Type B pancreatic cell (in vitro differentiated cells): ENCODE measurements at regions not wholly inside any gene's neighbourhood (a gene's known extent, or its start where the extent isn't known, plus 50 kb on each side); places are given as distances from the start of the nearest gene placed in this dataset.

Experiments
- DNase-seq: peaks from one replicate; pipeline ENCODE4 v3.0.0; 2021; ENCODE audit warnings: mixed read lengths; ENCODE audit not compliant: unreplicated experiment; ENCODE audit errors: extremely low spot score
- H3K27ac Mint-ChIP-seq: 2 replicates; pipeline ENCODE4 v1.8.0; 2021; ENCODE audit warnings: mild to moderate bottlenecking, mixed read lengths
- H3K27me3 Mint-ChIP-seq: 2 replicates; pipeline ENCODE4 v1.8.0; 2021; ENCODE audit warnings: mixed read lengths
- H3K36me3 Mint-ChIP-seq: 2 replicates; pipeline ENCODE4 v1.8.0; 2021; ENCODE audit warnings: mixed read lengths
- H3K4me1 Mint-ChIP-seq: one replicate; pipeline ENCODE4 v1.8.0; 2021; ENCODE audit warnings: mixed read lengths; ENCODE audit not compliant: unreplicated experiment
- H3K4me3 Mint-ChIP-seq: 2 replicates; pipeline ENCODE4 v1.8.0; 2021; ENCODE audit warnings: mild to moderate bottlenecking, mixed read lengths
- H3K9me3 Mint-ChIP-seq: 2 replicates; pipeline ENCODE4 v1.8.0; 2021; ENCODE audit warnings: mixed read lengths
- TF ChIP-seq, protein P1 (sequence below): fragments of 200-600 bp; sonication (generic); conservative IDR thresholded peaks from 2 replicates; pipeline ENCODE4 v1.5.0; 2021; ENCODE audit warnings: antibody characterized with exemption, mild to moderate bottlenecking

DNA sequence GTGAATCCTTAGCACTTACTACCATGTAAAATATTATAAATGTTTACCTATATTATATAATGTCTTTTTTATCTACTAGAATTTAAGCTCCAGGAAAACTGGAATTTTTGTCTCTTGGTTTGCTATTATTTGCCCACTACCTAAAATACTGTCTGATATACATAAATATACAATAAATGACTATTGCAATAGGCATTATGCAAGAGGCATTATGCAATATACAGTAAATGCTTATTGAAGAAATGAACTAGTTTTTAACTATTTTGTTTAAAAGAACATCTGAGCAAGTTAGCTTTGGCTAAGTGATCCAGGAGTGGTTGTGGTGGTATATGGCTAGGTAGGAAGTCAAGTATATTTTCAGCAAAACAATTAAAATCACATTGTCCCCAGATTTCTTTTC, 640.2 kb upstream of the PKN2 start:
- H3K4me1 Mint-ChIP-seq: no peaks in the 10 kb centered on the region
- no peaks in the 10 kb centered on the region for H3K9me3 Mint-ChIP-seq

DNA sequence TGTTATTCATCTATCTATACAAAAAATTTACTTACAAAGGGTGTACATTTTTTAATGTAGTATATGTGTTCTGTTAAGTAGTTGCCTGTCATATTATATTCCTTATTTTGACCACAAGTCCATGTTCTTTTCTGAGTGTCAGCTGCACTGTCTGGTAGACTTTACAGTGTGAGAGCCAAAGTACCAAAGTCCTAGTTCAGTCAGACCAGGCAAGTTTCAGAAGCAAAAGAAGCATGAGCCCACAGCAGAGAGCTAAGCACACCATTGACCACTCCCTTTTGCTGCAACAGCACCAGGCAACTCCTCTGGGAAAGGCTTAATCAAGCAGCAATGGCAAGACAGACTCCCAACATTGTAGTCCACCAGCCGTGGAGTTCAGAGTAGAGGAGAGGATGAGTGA, 631.9 kb upstream of the PKN2 start:
- Mint-ChIP-seq H3K27me3 (no peaks in the 10 kb centered on the region), H3K27ac (no peak overlapping the region), H3K36me3 (no peaks in the 10 kb centered on the region), H3K4me1 (no peaks in the 10 kb centered on the region), H3K9me3 (no peaks in the 10 kb centered on the region), H3K4me3 (no peak overlapping the region)
- DNase-seq: no peak
- TF ChIP-seq, protein P1, sequence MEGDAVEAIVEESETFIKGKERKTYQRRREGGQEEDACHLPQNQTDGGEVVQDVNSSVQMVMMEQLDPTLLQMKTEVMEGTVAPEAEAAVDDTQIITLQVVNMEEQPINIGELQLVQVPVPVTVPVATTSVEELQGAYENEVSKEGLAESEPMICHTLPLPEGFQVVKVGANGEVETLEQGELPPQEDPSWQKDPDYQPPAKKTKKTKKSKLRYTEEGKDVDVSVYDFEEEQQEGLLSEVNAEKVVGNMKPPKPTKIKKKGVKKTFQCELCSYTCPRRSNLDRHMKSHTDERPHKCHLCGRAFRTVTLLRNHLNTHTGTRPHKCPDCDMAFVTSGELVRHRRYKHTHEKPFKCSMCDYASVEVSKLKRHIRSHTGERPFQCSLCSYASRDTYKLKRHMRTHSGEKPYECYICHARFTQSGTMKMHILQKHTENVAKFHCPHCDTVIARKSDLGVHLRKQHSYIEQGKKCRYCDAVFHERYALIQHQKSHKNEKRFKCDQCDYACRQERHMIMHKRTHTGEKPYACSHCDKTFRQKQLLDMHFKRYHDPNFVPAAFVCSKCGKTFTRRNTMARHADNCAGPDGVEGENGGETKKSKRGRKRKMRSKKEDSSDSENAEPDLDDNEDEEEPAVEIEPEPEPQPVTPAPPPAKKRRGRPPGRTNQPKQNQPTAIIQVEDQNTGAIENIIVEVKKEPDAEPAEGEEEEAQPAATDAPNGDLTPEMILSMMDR: no peak

More for the DNA sequence above, 640.2 kb upstream of the PKN2 start:
- no peak for DNase-seq
- Mint-ChIP-seq H3K27me3 (no peaks in the 10 kb centered on the region), H3K27ac (no peak overlapping the region), H3K36me3 (no peaks in the 10 kb centered on the region), H3K4me3 (no peak overlapping the region)
- TF ChIP-seq, protein P1: no peak

DNA sequence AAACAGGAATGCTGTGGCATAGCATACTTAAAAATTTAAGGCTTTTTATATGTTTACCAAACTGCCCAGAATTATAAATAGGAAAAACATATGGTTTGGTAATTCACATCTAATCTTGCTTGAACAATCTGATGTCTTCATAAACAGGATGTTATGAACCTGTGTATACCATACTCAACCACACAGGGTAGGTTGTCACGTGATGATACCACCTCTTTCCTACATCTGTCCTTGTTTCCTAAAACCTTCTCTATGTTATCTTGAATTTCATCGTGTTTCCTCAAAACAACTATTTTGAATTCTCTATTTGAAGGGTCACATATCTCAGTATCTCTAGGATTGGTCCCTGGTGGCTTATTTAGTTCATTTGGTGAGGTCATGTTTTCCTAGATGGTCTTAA, 631.0 kb upstream of the PKN2 start:
- H3K4me1 Mint-ChIP-seq: no peaks in the 10 kb centered on the region
- no peak for DNase-seq
- no peaks in the 10 kb centered on the region for H3K36me3 Mint-ChIP-seq
- no peaks in the 10 kb centered on the region for H3K9me3 Mint-ChIP-seq
- TF ChIP-seq, protein P1: no peak
- no peak overlapping the region for H3K27ac Mint-ChIP-seq
- no peak overlapping the region for H3K4me3 Mint-ChIP-seq
- no peaks in the 10 kb centered on the region for H3K27me3 Mint-ChIP-seq

DNA sequence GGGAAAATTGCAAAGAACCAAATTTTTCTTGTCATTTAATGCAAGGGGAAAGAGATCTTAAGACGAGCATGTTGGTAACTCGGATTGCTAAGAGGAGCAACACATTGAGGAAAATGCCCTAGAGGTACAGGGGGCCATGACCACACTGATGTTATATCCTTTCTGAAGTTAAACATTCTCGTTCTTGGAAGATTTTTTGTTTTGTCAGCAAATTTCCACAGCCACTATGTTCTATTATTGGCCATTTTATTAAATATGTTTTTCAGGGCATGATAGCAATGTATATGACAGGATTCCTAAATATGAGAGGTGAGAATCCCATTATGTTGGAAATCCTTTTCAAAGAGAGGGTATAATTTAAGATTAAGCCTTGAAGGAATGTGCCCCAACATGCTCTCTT, 627.2 kb upstream of the PKN2 start:
- H3K4me3 Mint-ChIP-seq: no peak overlapping the region
- H3K27ac Mint-ChIP-seq: no peak overlapping the region
- TF ChIP-seq, protein P1: no peak
- peaks cover 14% of the 10 kb centered on the region for H3K4me1 Mint-ChIP-seq
- H3K9me3 Mint-ChIP-seq: no peaks in the 10 kb centered on the region
- DNase-seq: no peak
- no peaks in the 10 kb centered on the region for H3K36me3 Mint-ChIP-seq
- no peaks in the 10 kb centered on the region for H3K27me3 Mint-ChIP-seq

DNA sequence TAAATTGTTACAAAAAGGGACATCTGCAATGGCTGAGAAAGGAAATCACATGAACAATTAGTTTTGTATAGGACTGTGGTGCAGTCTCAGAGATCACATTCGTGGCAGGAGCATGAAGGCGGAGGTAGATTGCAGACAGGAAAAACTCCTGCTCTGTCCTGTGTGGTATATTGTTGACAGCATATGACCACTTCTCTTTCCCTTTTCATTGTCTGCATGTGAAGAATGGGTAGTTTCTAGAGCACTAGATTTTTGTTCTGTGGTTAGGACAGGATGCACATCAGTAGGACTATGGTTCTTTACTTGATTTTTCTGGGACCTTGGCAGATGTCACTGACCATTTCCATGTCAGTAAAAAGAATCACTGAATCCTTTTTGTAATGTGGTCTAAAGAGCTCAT, 625.9 kb upstream of the PKN2 start:
- Mint-ChIP-seq H3K4me3 (no peak overlapping the region), H3K36me3 (no peaks in the 10 kb centered on the region), H3K9me3 (no peaks in the 10 kb centered on the region), H3K27ac (no peak overlapping the region), H3K4me1 (peaks cover 14% of the 10 kb centered on the region), H3K27me3 (no peaks in the 10 kb centered on the region)
- TF ChIP-seq, protein P1: no peak
- no peak for DNase-seq

DNA sequence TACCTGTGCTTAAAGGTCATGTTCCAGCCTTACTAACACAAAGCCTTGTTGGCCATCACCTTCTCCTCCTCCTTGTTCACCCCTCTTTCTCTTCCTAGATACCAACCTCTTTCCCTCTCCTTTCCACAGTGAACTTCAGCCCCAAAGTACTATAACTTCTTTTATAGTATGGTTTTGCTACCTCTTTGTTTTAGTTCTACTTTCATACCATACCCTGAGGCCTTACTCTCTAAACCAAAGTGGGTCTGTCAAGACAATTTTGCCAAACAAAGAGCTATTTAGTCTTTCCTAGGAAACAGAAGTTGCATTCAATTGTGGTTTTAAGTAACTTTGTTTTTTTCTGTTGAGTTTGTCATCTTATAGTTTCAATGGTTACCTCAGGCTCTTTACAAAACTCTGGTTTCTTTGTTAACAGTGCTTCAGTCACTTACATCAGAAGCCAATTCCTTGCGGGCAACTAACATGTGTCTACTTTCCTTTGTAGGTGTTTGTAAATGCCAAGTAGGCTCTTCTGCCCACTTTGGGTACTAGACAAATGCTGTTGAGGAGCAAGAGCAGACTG, 623.9 kb upstream of the PKN2 start:
- TF ChIP-seq, protein P1: no peak

More for the DNA sequence above, 623.9 kb upstream of the PKN2 start:
- Mint-ChIP-seq H3K9me3 (no peaks in the 10 kb centered on the region), H3K27ac (peak overlapping the region; percentile 49), H3K36me3 (no peaks in the 10 kb centered on the region), H3K4me3 (peak overlapping the region; percentile 26), H3K4me1 (peaks cover 14% of the 10 kb centered on the region), H3K27me3 (no peaks in the 10 kb centered on the region)
- no peak for DNase-seq
